Spleen (tissue), 7 donors: ENCODE measurements at regions not wholly inside any gene's neighbourhood (a gene's known extent, or its start where the extent isn't known, plus 50 kb on each side); places are given as distances from the start of the nearest gene placed in this dataset.

ENCODE experiments used
- CTCF ChIP-seq, 11 experiments: fragments of 200-600 bp in 7 of 11; fragments of 450-650 bp in 4 of 11; sonication (generic) in 4 of 11; IDR thresholded peaks in 8 of 11; conservative IDR thresholded peaks in 3 of 11; 1 replicate in 7 of 11; 2 replicates in 4 of 11; pipeline versions ENCODE4 v1.4.0 to v1.8.0; 2016 to 2021; ENCODE audit warnings: antibody characterized with exemption in 11 of 11, inconsistent platforms in 4 of 11, mild to moderate bottlenecking in 1 of 11
- POLR2A ChIP-seq, 3 donors: fragments of 450-650 bp; IDR thresholded peaks; one replicate each; pipeline ENCODE4 v1.5.1; 2017; ENCODE audit warnings: antibody characterized with exemption in 3 of 3, mild to moderate bottlenecking in 1 of 3
- donor health status: DM: no; HTN: no; CAD: no; lungs with moderate emphysema.
- donor health status: DM: no; HTN: no; CAD: no.
- donor health status: DM: no; HTN: no; CAD: no.

- TF ChIP-seq CTCF (IDR thresholded peaks at IDR 0.05 in 8 of 11, conservative IDR thresholded peaks at IDR 0.05 in 3 of 11) = no peak
- no peak for TF ChIP-seq POLR2A (IDR thresholded peaks at IDR 0.05)
These were observed 305.9 kb upstream of the UMPS start for GRCh38 chr3:124424396-124424795.
